ENCODE measurements at regions not wholly inside any gene's neighbourhood (a gene's known extent, or its start where the extent isn't known, plus 50 kb on each side); places are given as distances from the start of the nearest gene placed in this dataset.
"Not testable (repeated sequence)": the region's sequence is repeated elsewhere in the genome, so short reads cannot be mapped to it uniquely, and the experiment has no call there.

GRCh38 chr12:25317553-25317952, 66.8 kb upstream of the KRAS start:
- CTCF ChIA-PET: no interaction called here
- intact Hi-C loops (cut with micrococcal nuclease; ENCODE audit: unreplicated experiment): no loop called here
- Histone ChIP-seq H3K4me1 (replicated peaks; ENCODE audit: insufficient read depth) (no peaks in the 10 kb centered on the region), H3K79me2 (ENCODE audit: low read depth) (no peaks in the 10 kb centered on the region), H2AFZ (no peak overlapping the region), H3F3A (ENCODE audit: insufficient read depth, low read depth) (no peaks in the 10 kb centered on the region), H4K20me1 (ENCODE audit: insufficient read depth) (no peaks in the 10 kb centered on the region), H3K4me3 (no peak overlapping the region), H3K36me3 (ENCODE audit: low read depth) (no peaks in the 10 kb centered on the region), H3K4me2 (no peak overlapping the region), H3K9me3 (ENCODE audit: insufficient read depth, low read depth) (no peaks in the 10 kb centered on the region), H3K9me2 (ENCODE audit: insufficient read depth) (0 out of 2 replicates have a peak, but pooled peaks cover 4% of the 10 kb centered on the region), H3K27ac (no peak overlapping the region), H3K27me3 (ENCODE audit: insufficient read depth, low read depth) (no peaks in the 10 kb centered on the region)
- TF ChIP-seq CTCF (conservative IDR thresholded peaks at IDR 0.05) (no peak), EZH2 (IDR thresholded peaks at IDR 0.05; ENCODE audit: low read depth) (no peak)
- BruUV-seq (replicated peaks): no TSS peak
- no peak for DNase-seq
- POLR2A ChIA-PET (ENCODE audit: unreplicated experiment): no interaction called here

- H3K27me3 ChIP-seq (ENCODE audit: insufficient read depth, low read depth): no peaks in the 10 kb centered on the region
- H3K79me2 ChIP-seq (ENCODE audit: low read depth): no peaks in the 10 kb centered on the region
- CTCF ChIA-PET: no interaction called here
- 0 out of 2 replicates have a peak, but pooled peaks cover 4% of the 10 kb centered on the region for H3K9me2 ChIP-seq (ENCODE audit: insufficient read depth)
- H3K27ac ChIP-seq: no peak overlapping the region
- H3K9me3 ChIP-seq (ENCODE audit: insufficient read depth, low read depth): no peaks in the 10 kb centered on the region
- no peak overlapping the region for H3K4me2 ChIP-seq
- H3K4me3 ChIP-seq: no peak overlapping the region
- no peak overlapping the region for H2AFZ ChIP-seq
- TF ChIP-seq EZH2 (IDR thresholded peaks at IDR 0.05; ENCODE audit: low read depth) (no peak), CTCF (conservative IDR thresholded peaks at IDR 0.05) (no peak)
- no peak for DNase-seq
- no peaks in the 10 kb centered on the region for H3K36me3 ChIP-seq (ENCODE audit: low read depth)
- H3K4me1 ChIP-seq (replicated peaks; ENCODE audit: insufficient read depth): no peaks in the 10 kb centered on the region
- POLR2A ChIA-PET (ENCODE audit: unreplicated experiment): no interaction called here
- no peaks in the 10 kb centered on the region for H4K20me1 ChIP-seq (ENCODE audit: insufficient read depth)
- H3F3A ChIP-seq (ENCODE audit: insufficient read depth, low read depth): no peaks in the 10 kb centered on the region
- intact Hi-C loops (cut with micrococcal nuclease; ENCODE audit: unreplicated experiment): no loop called here
- BruUV-seq (replicated peaks): no TSS peak
Measured at GRCh38 chr12:25315388-25315787, 64.7 kb upstream of the KRAS start.

GRCh38 chr12:25313266-25313990, 62.7 kb upstream of the KRAS start:
- H3K27me3 ChIP-seq (ENCODE audit: insufficient read depth, low read depth); H3K9me3 ChIP-seq (ENCODE audit: insufficient read depth, low read depth); CTCF ChIA-PET; H3F3A ChIP-seq (ENCODE audit: insufficient read depth, low read depth); DNase-seq; H3K36me3 ChIP-seq (ENCODE audit: low read depth); H3K4me2 ChIP-seq; H3K79me2 ChIP-seq (ENCODE audit: low read depth); BruUV-seq (replicated peaks); H4K20me1 ChIP-seq (ENCODE audit: insufficient read depth); H3K9me2 ChIP-seq (ENCODE audit: insufficient read depth); H3K4me1 ChIP-seq (replicated peaks; ENCODE audit: insufficient read depth); H2AFZ ChIP-seq; H3K4me3 ChIP-seq; intact Hi-C loops (cut with micrococcal nuclease; ENCODE audit: unreplicated experiment); H3K27ac ChIP-seq; POLR2A ChIA-PET (ENCODE audit: unreplicated experiment): not testable (repeated sequence)

GRCh38 chr12:25311506-25311905, 60.8 kb upstream of the KRAS start:
- Histone ChIP-seq H3K4me1 (replicated peaks; ENCODE audit: insufficient read depth) (no peaks in the 10 kb centered on the region), H3K9me2 (ENCODE audit: insufficient read depth) (0 out of 2 replicates have a peak, but pooled peaks cover 4% of the 10 kb centered on the region), H2AFZ (no peak overlapping the region), H3K4me3 (no peak overlapping the region), H3F3A (ENCODE audit: insufficient read depth, low read depth) (no peaks in the 10 kb centered on the region), H3K9me3 (ENCODE audit: insufficient read depth, low read depth) (peaks cover 2% of the 10 kb centered on the region), H3K79me2 (ENCODE audit: low read depth) (no peaks in the 10 kb centered on the region), H3K36me3 (ENCODE audit: low read depth) (no peaks in the 10 kb centered on the region), H3K27me3 (ENCODE audit: insufficient read depth, low read depth) (no peaks in the 10 kb centered on the region), H3K27ac (no peak overlapping the region), H4K20me1 (ENCODE audit: insufficient read depth) (no peaks in the 10 kb centered on the region), H3K4me2 (no peak overlapping the region)
- intact Hi-C loops (cut with micrococcal nuclease; ENCODE audit: unreplicated experiment): no loop called here
- BruUV-seq (replicated peaks): no TSS peak
- no peak for DNase-seq
- TF ChIP-seq EZH2 (IDR thresholded peaks at IDR 0.05; ENCODE audit: low read depth) (no peak), CTCF (conservative IDR thresholded peaks at IDR 0.05) (no peak)
- ChIA-PET CTCF (no interaction called here), POLR2A (ENCODE audit: unreplicated experiment) (no interaction called here)

- H3K9me2 ChIP-seq (ENCODE audit: insufficient read depth); CTCF ChIA-PET; H4K20me1 ChIP-seq (ENCODE audit: insufficient read depth); DNase-seq; H3F3A ChIP-seq (ENCODE audit: insufficient read depth, low read depth); H3K4me1 ChIP-seq (replicated peaks; ENCODE audit: insufficient read depth); H2AFZ ChIP-seq; H3K9me3 ChIP-seq (ENCODE audit: insufficient read depth, low read depth); H3K4me2 ChIP-seq; H3K79me2 ChIP-seq (ENCODE audit: low read depth); POLR2A ChIA-PET (ENCODE audit: unreplicated experiment); H3K4me3 ChIP-seq; intact Hi-C loops (cut with micrococcal nuclease; ENCODE audit: unreplicated experiment); BruUV-seq (replicated peaks); H3K27ac ChIP-seq; H3K36me3 ChIP-seq (ENCODE audit: low read depth); H3K27me3 ChIP-seq (ENCODE audit: insufficient read depth, low read depth): not testable (repeated sequence)
Measured at GRCh38 chr12:25310071-25310470, 59.3 kb upstream of the KRAS start.

All from PC-9 (cell line).